Common myeloid progenitor, CD34-positive (primary cell): ENCODE measurements at regions not wholly inside any gene's neighbourhood (a gene's known extent, or its start where the extent isn't known, plus 50 kb on each side); places are given as distances from the start of the nearest gene placed in this dataset.

Experiments
- CTCF ChIA-PET: fragments of 350-600 bp; sonication (Branson Sonifier 250); formaldehyde crosslinking; loops from one replicate; lab custom pipeline; 2021; ENCODE audit warnings: antibody characterized with exemption; lab: Charles Lee
- POLR2A ChIA-PET: fragments of 350-600 bp; sonication (Branson Sonifier 250); formaldehyde crosslinking; loops from one replicate; lab custom pipeline; 2021; ENCODE audit warnings: antibody characterized with exemption; lab: Charles Lee
- DNase-seq, 3 donors: peaks; one replicate each; pipeline versions ENCODE4 v3.0.0 to v3.0.0-alpha.2; 2013
- H3K27ac ChIP-seq, 2 experiments: 1 replicate in 1 of 2; 2 replicates in 1 of 2; pipeline ENCODE4 v1.7.0; 2013; ENCODE audit warnings: inconsistent platforms in 2 of 2, low read length in 2 of 2, mild to moderate bottlenecking in 2 of 2, low read depth in 1 of 2, moderate library complexity in 1 of 2; ENCODE audit not compliant: severe bottlenecking in 2 of 2, insufficient read depth in 1 of 2, poor library complexity in 1 of 2
- H3K27me3 ChIP-seq, 5 experiments: replicated peaks in 2 of 5; 1 replicate in 3 of 5; 2 replicates in 2 of 5; pipeline versions ENCODE4 v1.6.1 to v1.7.0; 2013; ENCODE audit warnings: low read length in 4 of 5, mild to moderate bottlenecking in 2 of 5, moderate library complexity in 2 of 5, inconsistent platforms in 1 of 5; ENCODE audit not compliant: insufficient read depth in 5 of 5, control insufficient read depth in 4 of 5
- H3K36me3 ChIP-seq, 4 experiments: 1 replicate in 2 of 4; 2 replicates in 2 of 4; pipeline versions ENCODE4 v1.6.1 to v1.7.0; 2013; ENCODE audit warnings: low read length in 3 of 4, control low read depth in 1 of 4, mild to moderate bottlenecking in 1 of 4; ENCODE audit not compliant: control insufficient read depth in 4 of 4, insufficient read depth in 4 of 4
- H3K4me1 ChIP-seq, 4 experiments: 1 replicate in 3 of 4; 2 replicates in 1 of 4; pipeline versions ENCODE4 v1.6.1 to v1.7.1; 2013; ENCODE audit warnings: low read length in 3 of 4, mild to moderate bottlenecking in 3 of 4, control low read depth in 1 of 4, inconsistent platforms in 1 of 4, moderate library complexity in 1 of 4; ENCODE audit not compliant: control insufficient read depth in 4 of 4, insufficient read depth in 4 of 4; ENCODE audit errors: control extremely low read depth in 1 of 4
- H3K4me3 ChIP-seq, 7 experiments: 1 replicate in 4 of 7; 2 replicates in 3 of 7; pipeline versions ENCODE4 v1.5.1 to v1.7.0; 2013; ENCODE audit warnings: mild to moderate bottlenecking in 7 of 7, low read length in 6 of 7, moderate library complexity in 6 of 7, inconsistent platforms in 2 of 7, low read depth in 2 of 7, control low read depth in 1 of 7; ENCODE audit not compliant: insufficient read depth in 4 of 7, control insufficient read depth in 1 of 7; ENCODE audit errors: extremely low read depth in 1 of 7
- H3K9me3 ChIP-seq, 5 experiments: 1 replicate in 4 of 5; 2 replicates in 1 of 5; pipeline versions ENCODE4 v1.6.1 to v1.7.1; 2013; ENCODE audit warnings: low read length in 4 of 5, mild to moderate bottlenecking in 2 of 5, inconsistent platforms in 1 of 5, low read depth in 1 of 5, moderate library complexity in 1 of 5; ENCODE audit not compliant: control insufficient read depth in 4 of 5, insufficient read depth in 2 of 5; ENCODE audit errors: control extremely low read depth in 1 of 5
- WGBS: methylation state at CpG from one replicate; pipeline ENCODE4 v1.1.5; 2013; ENCODE audit not compliant: insufficient coverage; 5-methylcytosine and 5-hydroxymethylcytosine counted together

- H3K9me3 ChIP-seq, result no peaks in the 10 kb centered on the region
- ChIA-PET POLR2A (no interaction called here), CTCF (no interaction called here)
- no peak overlapping the region for H3K27ac ChIP-seq
- no peaks in the 10 kb centered on the region for H3K36me3 ChIP-seq
- DNase-seq, result no peak
- H3K4me3 ChIP-seq, result no peak overlapping the region
- H3K27me3 ChIP-seq, result peaks cover 0 to 3% (median 0%) of the 10 kb centered on the region in 5 experiments
- no peaks in the 10 kb centered on the region for H3K4me1 ChIP-seq
- WGBS, result 100% methylated on average over 1 of the region's 3 CpGs
Measured at GRCh38 chr3:178482981-178483380, 53.3 kb upstream of the KCNMB2 start.

DNA sequence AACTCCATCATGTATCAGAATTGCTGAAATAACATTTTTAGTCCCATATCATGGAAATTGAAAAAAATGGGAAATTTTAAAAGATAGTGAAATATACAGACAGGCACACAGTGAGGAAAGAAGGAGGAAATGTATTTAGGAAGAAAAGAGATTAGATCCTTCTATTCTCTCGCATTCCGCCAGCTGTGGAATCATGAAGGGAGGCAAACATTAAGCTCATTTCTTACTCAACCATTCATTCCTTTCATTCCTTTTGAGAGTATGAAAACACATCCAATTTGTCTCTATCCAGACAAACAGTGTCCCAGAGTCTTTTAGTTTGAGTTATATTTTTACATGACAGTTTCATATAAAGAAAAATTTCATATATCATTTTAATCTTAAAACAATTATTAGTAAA is 52.5 kb upstream of the KCNMB2 start:
- no peaks in the 10 kb centered on the region for H3K36me3 ChIP-seq
- DNase-seq, result no peak
- ChIA-PET POLR2A (no interaction called here), CTCF (no interaction called here)
- no peak overlapping the region for H3K4me3 ChIP-seq
- WGBS, result no CpG with 5 or more reads among the region's 2 CpGs
- H3K4me1 ChIP-seq, result no peaks in the 10 kb centered on the region
- H3K9me3 ChIP-seq, result no peaks in the 10 kb centered on the region
- no peak overlapping the region for H3K27ac ChIP-seq
- H3K27me3 ChIP-seq, result peaks cover 0 to 3% (median 0%) of the 10 kb centered on the region in 5 experiments

- Histone ChIP-seq H3K36me3 (no peaks in the 10 kb centered on the region), H3K9me3 (no peaks in the 10 kb centered on the region), H3K27ac (no peak overlapping the region), H3K4me3 (no peak overlapping the region), H3K4me1 (no peaks in the 10 kb centered on the region), H3K27me3 (no peaks in the 10 kb centered on the region)
- POLR2A ChIA-PET, result no interaction called here
- WGBS, result 91% methylated on average over 4 of the region's 4 CpGs
- CTCF ChIA-PET, result no interaction called here
- no peak for DNase-seq
Measured at GRCh38 chr3:178485756-178486155, 50.5 kb upstream of the KCNMB2 start.
